ENCODE measurements at regions not wholly inside any gene's neighbourhood (a gene's known extent, or its start where the extent isn't known, plus 50 kb on each side); places are given as distances from the start of the nearest gene placed in this dataset.
A peak's percentile ranks its signal among the peaks of the same experiment; 100 is the strongest.
"Not testable (repeated sequence)": the region's sequence is repeated elsewhere in the genome, so short reads cannot be mapped to it uniquely, and the experiment has no call there.

DNA sequence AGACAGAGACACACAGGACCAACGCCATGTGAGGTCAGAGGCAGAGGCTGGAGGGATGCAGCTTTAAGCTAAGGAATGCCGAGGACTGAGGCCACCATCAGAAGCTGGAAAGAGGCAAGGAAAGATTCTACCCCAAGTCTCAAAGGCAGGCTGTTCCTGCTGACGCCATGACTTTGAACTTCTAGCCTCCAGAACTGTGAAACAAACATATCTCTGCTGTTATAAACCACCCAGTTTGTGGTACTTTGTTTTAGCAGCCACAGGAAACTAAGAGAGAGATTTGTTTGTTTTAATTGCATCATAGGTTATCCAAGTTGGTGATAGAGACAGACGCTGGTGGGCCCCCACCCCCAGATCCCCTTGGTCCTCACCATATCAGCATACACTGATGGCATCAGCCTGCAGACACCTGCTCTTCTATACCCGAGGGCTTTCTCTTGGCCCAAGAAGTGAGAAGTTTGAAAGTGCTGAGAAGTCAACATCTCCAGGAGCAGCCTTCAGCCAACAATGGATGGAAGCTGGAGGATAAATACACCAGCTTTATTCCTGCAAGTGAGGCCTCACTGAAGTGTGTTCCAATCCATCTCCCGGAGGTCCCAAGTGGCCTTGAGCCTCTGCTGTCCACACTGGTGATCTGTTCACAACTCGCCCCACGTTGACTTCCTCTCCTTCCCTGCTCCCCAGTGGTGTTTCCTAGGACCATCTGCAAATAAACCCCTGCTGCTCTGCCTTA, 154.7 kb downstream of the BTBD3 start:
- DNase-seq (ENCODE audit: low read depth): no peak

DNA sequence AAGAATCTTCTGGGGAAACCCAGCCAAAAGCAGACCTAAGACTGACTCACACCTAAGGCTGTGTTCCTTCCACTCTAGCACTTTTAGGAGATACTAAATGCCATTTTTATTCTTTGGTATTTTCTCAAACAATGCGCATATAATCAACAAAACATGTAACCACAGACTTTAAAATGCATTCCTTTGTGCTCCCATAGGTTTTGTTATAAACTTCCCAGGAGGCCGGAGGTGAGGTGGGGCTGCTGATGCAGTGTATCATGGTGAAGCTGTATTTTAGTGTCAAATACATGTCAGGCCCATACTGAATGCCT, 155.2 kb downstream of the BTBD3 start:
- no peak for DNase-seq (ENCODE audit: low read depth)

- DNase-seq (ENCODE audit: low read depth): no peak
Measured at GRCh38 chr20:12074111-12074655, 156.5 kb downstream of the BTBD3 start.

GRCh38 chr20:12076200-12076599, 158.5 kb downstream of the BTBD3 start:
- no peak for DNase-seq (ENCODE audit: low read depth)

DNA sequence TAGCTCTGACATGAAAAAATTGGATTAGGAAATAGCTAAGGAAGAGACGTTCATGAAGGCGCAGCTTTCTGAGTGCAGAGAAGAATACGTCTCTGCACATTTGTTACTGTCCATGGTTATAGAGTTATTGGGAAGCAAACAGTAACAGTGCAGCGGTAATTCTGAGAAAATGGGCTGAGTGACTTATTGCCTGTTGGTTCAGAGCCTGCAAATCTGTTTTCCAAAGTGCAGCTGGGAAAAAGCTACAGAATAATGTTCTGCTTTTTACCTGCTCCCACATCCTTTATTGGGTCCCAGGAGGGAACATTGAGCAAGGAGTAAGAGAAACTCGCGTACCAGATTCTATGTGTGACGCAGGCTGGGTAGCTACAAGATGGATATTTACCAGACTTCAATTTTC, 160.2 kb downstream of the BTBD3 start:
- DNase-seq (ENCODE audit: low read depth): no peak

- DNase-seq (ENCODE audit: low read depth): no peak
Measured at GRCh38 chr20:12079490-12079889, 161.8 kb downstream of the BTBD3 start.

DNA sequence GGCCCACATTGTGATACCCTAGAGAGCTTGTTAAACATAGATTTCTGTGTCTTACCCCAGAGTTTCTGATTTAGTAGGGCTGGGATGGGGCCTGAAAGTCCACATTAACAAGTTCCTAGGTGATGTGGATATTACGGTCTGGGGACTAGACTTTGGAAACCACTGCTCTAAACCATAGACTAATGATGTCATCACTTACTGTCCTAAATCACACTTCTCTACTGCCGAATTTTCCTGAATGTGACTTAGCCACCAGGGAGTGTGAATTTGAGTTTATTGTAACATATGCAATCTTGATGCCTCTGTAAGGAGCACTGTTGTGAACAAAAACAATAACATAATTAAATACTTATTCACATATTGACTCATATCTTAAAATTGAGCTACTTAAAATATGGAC, 165.6 kb downstream of the BTBD3 start:
- no peak for DNase-seq (ENCODE audit: low read depth)

DNA sequence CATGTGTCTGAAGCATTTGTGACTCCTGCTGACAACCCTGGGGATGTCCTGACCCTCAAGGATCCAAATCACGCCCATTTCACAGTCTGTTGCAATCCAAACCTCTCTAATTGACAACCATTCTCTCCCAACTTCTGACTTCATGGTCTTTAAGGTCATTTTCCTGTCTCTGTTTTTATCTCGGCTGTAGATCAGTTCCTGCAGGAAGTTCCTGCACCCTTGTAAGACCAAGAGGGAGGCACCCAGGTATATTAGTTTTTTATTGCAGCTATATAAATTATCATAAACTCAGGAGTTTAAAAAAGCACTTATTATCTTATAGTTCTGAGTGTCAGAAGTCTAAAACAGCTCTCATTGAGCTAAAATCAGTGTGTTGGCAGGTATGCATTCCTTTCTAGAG, 166.8 kb downstream of the BTBD3 start:
- no peak for DNase-seq (ENCODE audit: low read depth)

DNA sequence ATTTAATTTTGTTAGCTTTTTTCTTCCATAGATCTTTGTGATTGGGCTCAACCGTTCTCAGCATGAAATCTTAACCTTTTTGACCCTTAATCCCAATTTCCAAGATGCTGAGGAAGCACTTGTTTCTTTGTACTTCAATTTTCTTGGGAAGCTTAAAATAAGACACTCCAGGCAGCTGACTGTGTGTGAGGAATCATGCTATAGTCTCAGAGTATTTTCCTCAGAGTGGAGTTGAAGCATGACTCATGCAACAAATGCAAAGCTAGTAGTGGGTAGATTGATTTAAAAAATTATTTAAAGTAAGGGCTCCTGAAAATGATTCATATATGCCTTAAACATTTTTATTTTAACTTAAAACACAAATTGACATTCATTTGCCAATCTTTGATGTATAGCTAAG, 168.7 kb downstream of the BTBD3 start:
- DNase-seq (ENCODE audit: low read depth): peak; percentile 25

DNA sequence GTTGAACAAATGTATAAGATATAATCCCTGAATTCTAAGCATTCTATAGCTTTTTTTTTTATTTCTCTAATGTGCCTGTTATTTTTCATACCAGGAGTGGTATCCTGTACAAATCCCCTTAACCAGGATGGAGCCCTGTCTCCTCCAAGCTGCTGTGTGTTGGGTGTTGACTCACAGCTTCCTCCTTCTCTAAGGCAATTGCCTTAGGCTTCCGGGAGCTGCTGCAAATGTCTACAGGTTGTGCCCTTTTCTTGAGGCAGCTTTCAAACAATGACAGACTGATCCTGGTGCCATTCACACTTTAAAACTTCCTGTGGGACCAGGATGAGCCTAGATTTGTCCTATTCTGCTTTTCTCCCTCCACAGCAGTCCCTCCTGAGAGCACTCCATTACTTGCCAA, 173.2 kb downstream of the BTBD3 start:
- DNase-seq (ENCODE audit: low read depth): no peak

- DNase-seq (ENCODE audit: low read depth): no peak
Measured at GRCh38 chr20:12093057-12093796, 175.5 kb downstream of the BTBD3 start.

DNA sequence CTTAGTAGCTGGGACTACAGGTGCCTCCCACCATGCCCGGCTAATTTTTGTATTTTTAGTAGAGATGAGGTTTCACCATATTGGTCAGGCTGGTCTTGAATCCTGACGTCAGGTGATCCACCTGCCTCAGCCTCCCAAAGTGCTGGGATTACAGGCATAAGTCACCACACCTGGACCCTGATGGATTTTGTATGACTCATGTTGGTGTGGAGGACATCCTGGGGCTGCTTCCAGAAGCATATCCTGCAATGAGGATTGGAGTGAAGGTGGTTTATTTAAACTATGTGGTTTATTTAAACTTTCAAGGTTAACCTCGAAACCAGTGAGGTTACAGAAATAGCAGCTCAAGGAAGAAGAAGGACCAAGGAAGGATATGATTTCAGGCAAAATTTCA, 176.1 kb downstream of the BTBD3 start:
- not testable (repeated sequence) for DNase-seq (ENCODE audit: low read depth)

GRCh38 chr20:12095180-12095920, 177.7 kb downstream of the BTBD3 start:
- DNase-seq (ENCODE audit: low read depth): no peak

- no peak for DNase-seq (ENCODE audit: low read depth)
Measured at GRCh38 chr20:12098421-12098820, 180.7 kb downstream of the BTBD3 start.

- no peak for DNase-seq (ENCODE audit: low read depth)
Measured at GRCh38 chr20:12108846-12109245, 191.2 kb downstream of the BTBD3 start.

DNA sequence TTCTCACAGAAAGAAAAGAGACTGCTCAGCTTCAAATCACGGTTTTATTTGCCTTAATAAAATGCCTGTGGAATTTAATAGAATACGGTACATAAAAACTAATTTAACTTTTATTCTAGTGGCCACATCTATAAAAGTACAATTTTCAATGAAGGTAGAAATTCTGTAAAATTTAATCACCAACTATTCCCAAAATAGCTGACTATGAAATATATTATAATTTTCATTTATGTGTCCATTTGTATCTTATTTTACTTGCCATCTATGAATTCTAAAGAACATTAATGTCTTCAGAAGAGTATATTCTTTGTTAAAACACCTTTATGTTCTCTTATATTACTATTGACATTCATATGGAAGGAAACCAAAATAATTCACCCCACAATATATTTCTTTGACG, 192.6 kb downstream of the BTBD3 start:
- no peak for DNase-seq (ENCODE audit: low read depth)

DNA sequence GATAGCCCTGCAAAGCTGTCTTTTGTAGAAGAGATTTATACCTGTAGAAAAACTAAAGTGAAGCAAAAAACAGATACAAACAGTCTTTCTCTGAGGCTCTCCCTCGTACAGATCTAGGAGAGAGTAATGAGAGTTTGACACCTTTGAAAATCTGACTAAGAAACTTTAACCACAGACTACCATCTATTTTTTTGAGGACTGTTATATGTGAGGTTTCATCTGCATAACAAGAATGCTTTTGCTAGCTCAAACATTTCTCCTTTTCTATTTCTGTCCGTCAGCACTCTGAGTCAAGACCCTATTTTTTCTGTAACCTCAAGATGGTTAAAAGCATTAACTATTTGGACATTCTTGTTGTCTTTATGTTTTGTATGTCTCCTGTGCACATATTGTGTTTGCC, 193.0 kb downstream of the BTBD3 start:
- DNase-seq (ENCODE audit: low read depth): peak; percentile 88

DNA sequence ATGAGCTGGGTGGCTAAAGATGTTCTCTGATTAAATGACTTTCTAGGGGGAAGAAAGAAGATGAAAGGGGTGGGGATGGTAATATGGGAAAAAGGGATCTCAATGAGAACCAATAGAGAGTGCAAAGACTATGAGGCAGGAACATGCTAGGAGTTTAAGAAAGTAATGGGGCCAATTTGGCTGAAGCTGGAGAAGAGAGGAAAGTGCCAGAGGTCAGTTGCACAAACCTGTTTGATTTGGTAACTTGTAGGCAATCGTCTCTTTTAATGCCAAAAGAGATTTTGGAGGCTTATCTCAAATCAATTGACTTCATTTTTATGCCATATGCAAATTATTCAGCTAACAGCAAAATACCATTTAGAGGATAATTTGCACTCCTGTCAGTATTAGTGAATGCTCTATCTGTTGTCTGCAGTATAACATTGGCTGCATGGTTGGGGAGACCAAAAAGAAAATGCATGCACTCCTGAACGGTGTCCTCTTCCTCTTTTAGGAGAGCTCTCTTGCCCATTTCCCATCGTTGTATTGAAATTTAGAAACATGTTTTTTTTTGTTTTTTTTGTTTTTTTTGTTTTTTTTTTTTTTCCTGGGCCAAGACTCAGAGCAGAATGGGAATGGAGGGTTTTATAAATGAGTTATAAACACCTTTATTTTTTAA, 193.9 kb downstream of the BTBD3 start:
- no peak for DNase-seq (ENCODE audit: low read depth)

DNA sequence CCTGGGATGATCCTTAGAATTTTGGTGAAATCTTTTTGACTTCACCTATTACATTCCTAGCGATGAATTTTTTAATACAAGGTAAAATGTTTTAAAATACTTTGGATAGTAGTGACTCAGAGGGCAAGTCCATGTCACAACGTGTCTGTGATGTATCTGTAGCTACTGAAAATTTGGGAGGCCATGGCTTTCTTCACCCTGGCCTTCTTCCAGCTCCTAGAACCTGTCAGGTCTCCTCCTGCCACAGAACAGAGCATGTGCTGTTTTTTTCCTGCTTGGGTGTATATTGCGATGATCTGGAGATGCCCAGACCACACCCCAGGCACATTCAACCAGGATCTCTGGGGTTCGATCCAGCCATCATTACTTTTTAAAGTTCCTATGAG, 194.4 kb downstream of the BTBD3 start:
- DNase-seq (ENCODE audit: low read depth): no peak

- DNase-seq (ENCODE audit: low read depth): no peak
Measured at GRCh38 chr20:12112665-12113064, 195.0 kb downstream of the BTBD3 start.

GRCh38 chr20:12113075-12113467, 195.4 kb downstream of the BTBD3 start:
- no peak for DNase-seq (ENCODE audit: low read depth)

All from amniotic epithelial cell (primary cell).